LNCaP clone FGC (cell line): ENCODE measurements at regions not wholly inside any gene's neighbourhood (a gene's known extent, or its start where the extent isn't known, plus 50 kb on each side); places are given as distances from the start of the nearest gene placed in this dataset.

ENCODE experiments used
- DNase-seq: peaks from one replicate; pipeline ENCODE4 v3.0.0-alpha.2; 2011; ENCODE audit warnings: low read depth
- H3K4me3 ChIP-seq: 2 replicates; pipeline ENCODE4 v1.5.1; 2011; ENCODE audit warnings: mild to moderate bottlenecking, low read depth, low read length, control low read depth
- CTCF ChIP-seq: IDR thresholded peaks from 2 replicates; pipeline ENCODE4 v1.5.1; 2012; ENCODE audit warnings: mild to moderate bottlenecking; ENCODE audit not compliant: control insufficient read depth, insufficient read depth; ENCODE audit errors: extremely low read depth

GRCh38 chr20:51298141-51298749 lies 244.3 kb downstream of the NFATC2 start:
- H3K4me3 ChIP-seq: no peak overlapping the region
- DNase-seq: no peak
- no peak for TF ChIP-seq CTCF

- no peak overlapping the region for H3K4me3 ChIP-seq
- no peak for TF ChIP-seq CTCF
- no peak for DNase-seq
Measured at GRCh38 chr20:51287628-51288413, 254.7 kb downstream of the NFATC2 start.

GRCh38 chr20:51286758-51287157 lies 255.8 kb downstream of the NFATC2 start:
- DNase-seq: no peak
- TF ChIP-seq CTCF: no peak
- no peak overlapping the region for H3K4me3 ChIP-seq

GRCh38 chr20:51285684-51286083 lies 256.8 kb downstream of the NFATC2 start:
- no peak for DNase-seq
- no peak for TF ChIP-seq CTCF
- no peak overlapping the region for H3K4me3 ChIP-seq

- DNase-seq: no peak
- no peak overlapping the region for H3K4me3 ChIP-seq
- TF ChIP-seq CTCF: no peak
Measured at GRCh38 chr20:51284871-51285270, 257.6 kb downstream of the NFATC2 start.

GRCh38 chr20:51284176-51284575 lies 258.3 kb downstream of the NFATC2 start:
- DNase-seq: no peak
- TF ChIP-seq CTCF: no peak
- no peak overlapping the region for H3K4me3 ChIP-seq
